ENCODE measurements at regions not wholly inside any gene's neighbourhood (a gene's known extent, or its start where the extent isn't known, plus 50 kb on each side); places are given as distances from the start of the nearest gene placed in this dataset.

GRCh38 chr17:79415909-79416308, 194.9 kb downstream of the RBFOX3 start:
- DNase-seq: no peak

GRCh38 chr17:79415365-79415764, 195.5 kb downstream of the RBFOX3 start:
- no peak for DNase-seq

- DNase-seq: no peak
Measured at GRCh38 chr17:79414793-79415211, 196.0 kb downstream of the RBFOX3 start.

- DNase-seq: no peak
Measured at GRCh38 chr17:79414063-79414792, 196.6 kb downstream of the RBFOX3 start.

- no peak for DNase-seq
Measured at GRCh38 chr17:79413611-79414010, 197.2 kb downstream of the RBFOX3 start.

- no peak for DNase-seq
Measured at GRCh38 chr17:79412886-79413390, 197.9 kb downstream of the RBFOX3 start.

- DNase-seq: no peak
Measured at GRCh38 chr17:79412110-79412509, 198.7 kb downstream of the RBFOX3 start.

GRCh38 chr17:79411419-79411818, 199.4 kb downstream of the RBFOX3 start:
- no peak for DNase-seq

- DNase-seq: no peak
Measured at GRCh38 chr17:79410681-79411080, 200.2 kb downstream of the RBFOX3 start.

- no peak for DNase-seq
Measured at GRCh38 chr17:79408251-79408650, 202.6 kb downstream of the RBFOX3 start.

- DNase-seq: no peak
Measured at GRCh38 chr17:79407385-79407784, 203.5 kb downstream of the RBFOX3 start.

GRCh38 chr17:79406316-79406715, 204.5 kb downstream of the RBFOX3 start:
- no peak for DNase-seq

GRCh38 chr17:79405823-79406222, 205.0 kb downstream of the RBFOX3 start:
- DNase-seq: no peak

- no peak for DNase-seq
Measured at GRCh38 chr17:79404136-79404911, 206.5 kb downstream of the RBFOX3 start.

GRCh38 chr17:79401704-79402674, 208.9 kb downstream of the RBFOX3 start:
- no peak for DNase-seq

- peak; percentile 66 for DNase-seq
Measured at GRCh38 chr17:79400989-79401703, 209.7 kb downstream of the RBFOX3 start.

- DNase-seq: no peak
Measured at GRCh38 chr17:79399610-79400144, 211.2 kb downstream of the RBFOX3 start.

- no peak for DNase-seq
Measured at GRCh38 chr17:79398441-79398840, 212.4 kb downstream of the RBFOX3 start.

- no peak for DNase-seq
Measured at GRCh38 chr17:79396696-79397095, 214.2 kb downstream of the RBFOX3 start.

- no peak for DNase-seq
Measured at GRCh38 chr17:79395545-79395944, 215.3 kb downstream of the RBFOX3 start.

GRCh38 chr17:79395066-79395465, 215.8 kb downstream of the RBFOX3 start:
- DNase-seq: no peak
